A673 (cell line): ENCODE measurements at regions not wholly inside any gene's neighbourhood (a gene's known extent, or its start where the extent isn't known, plus 50 kb on each side); places are given as distances from the start of the nearest gene placed in this dataset.

ENCODE experiments used
- CTCF ChIP-seq: fragments of 300-800, 200-600 bp; sonication (generic); conservative IDR thresholded peaks from 2 replicates; pipeline ENCODE4 v1.5.1; 2017; ENCODE audit warnings: low read depth, mild to moderate bottlenecking, antibody characterized with exemption, low read length, moderate library complexity, mixed read lengths
- EZH2 ChIP-seq: fragments of 200-600 bp; sonication (generic); IDR thresholded peaks from 2 replicates; pipeline ENCODE4 v1.6.1; 2017; ENCODE audit warnings: borderline replicate concordance, low read depth, mild to moderate bottlenecking, mixed read lengths, antibody characterized with exemption, low read length; ENCODE audit not compliant: poor library complexity, severe bottlenecking

GRCh38 chr5:109989994-109990722 lies 300.4 kb downstream of the MAN2A1 start:
- TF ChIP-seq CTCF (no peak), EZH2 (no peak)
